Panc1 (cell line): ENCODE measurements at regions not wholly inside any gene's neighbourhood (a gene's known extent, or its start where the extent isn't known, plus 50 kb on each side); places are given as distances from the start of the nearest gene placed in this dataset.
A peak's percentile ranks its signal among the peaks of the same experiment; 100 is the strongest.

Experiments
- ATAC-seq: fragments of 200-7000 bp; cut with Tn5 transposase; 2 replicates; pipeline ENCODE4 v1.9.1; 2020; ENCODE audit warnings: mild to moderate bottlenecking, moderate library complexity
- BruUV-seq: library from RNA; stranded (reverse); fragments of 400-500 nt; replicated peaks from 2 replicates; lab custom pipeline; 2021; lab: Mats Ljungman, UMichigan
- CTCF ChIA-PET: fragments of 300-600 bp; sonication (Branson Sonifier 250); formaldehyde crosslinking; loops from one replicate; lab custom pipeline; 2022; ENCODE audit warnings: antibody characterized with exemption; lab: Charles Lee
- POLR2A ChIA-PET: fragments of 300-600 bp; sonication (Branson Sonifier 250); formaldehyde crosslinking; loops from one replicate; lab custom pipeline; 2022; ENCODE audit warnings: antibody characterized with exemption; lab: Charles Lee
- DNase-seq: peaks from one replicate; pipeline ENCODE4 v3.0.0-alpha.2; 2010; ENCODE audit warnings: low read depth, low spot score
- H3K27ac ChIP-seq: 2 replicates; pipeline ENCODE4 v1.5.1; 2011; ENCODE audit warnings: mild to moderate bottlenecking, low read length, inconsistent platforms
- H3K27me3 ChIP-seq: fragments of 200-500 bp; sonication (Bioruptor generic); 2 replicates; pipeline ENCODE4 v1.6.0; 2014; ENCODE audit warnings: low read length, inconsistent platforms; ENCODE audit not compliant: control insufficient read depth, insufficient read depth
- H3K36me3 ChIP-seq: fragments of 200-500 bp; sonication (Bioruptor generic); 2 replicates; pipeline ENCODE4 v1.5.1; 2014; ENCODE audit warnings: inconsistent platforms, mild to moderate bottlenecking, low read length, moderate library complexity; ENCODE audit not compliant: control insufficient read depth, insufficient read depth
- H3K4me1 ChIP-seq: 2 replicates; pipeline ENCODE4 v1.5.1; 2011; ENCODE audit warnings: inconsistent platforms, mild to moderate bottlenecking, low read length, moderate library complexity; ENCODE audit not compliant: control insufficient read depth, insufficient read depth
- H3K4me3 ChIP-seq, 2 experiments: 2 replicates each; pipeline ENCODE4 v1.5.1; 2011 to 2012; ENCODE audit warnings: low read depth in 2 of 2, low read length in 2 of 2, mild to moderate bottlenecking in 2 of 2, inconsistent platforms in 1 of 2, moderate library complexity in 1 of 2
- H3K9me3 ChIP-seq: fragments of 200-500 bp; sonication (Bioruptor generic); 2 replicates; pipeline ENCODE4 v1.5.1; 2014; ENCODE audit warnings: low read depth, mild to moderate bottlenecking, inconsistent platforms, low read length, moderate library complexity; ENCODE audit not compliant: control insufficient read depth, insufficient read depth
- CTCF ChIP-seq: fragments of 450-650 bp; IDR thresholded peaks from 2 replicates; pipeline ENCODE4 v1.5.1; 2017; ENCODE audit warnings: mild to moderate bottlenecking
- POLR2AphosphoS5 ChIP-seq: IDR thresholded peaks from 2 replicates; pipeline ENCODE4 v1.6.1; 2012; ENCODE audit warnings: mild to moderate bottlenecking, low read depth, low read length, moderate library complexity
- REST ChIP-seq, 2 experiments: IDR thresholded peaks; 2 replicates each; pipeline ENCODE4 v1.6.1; 2011 to 2012; ENCODE audit warnings: low read depth in 2 of 2, control low read depth in 1 of 2, low read length in 1 of 2, mild to moderate bottlenecking in 1 of 2, moderate library complexity in 1 of 2; ENCODE audit not compliant: insufficient read depth in 1 of 2
- SIN3A ChIP-seq: IDR thresholded peaks from 2 replicates; pipeline ENCODE4 v1.6.1; 2012; ENCODE audit warnings: low read depth, mild to moderate bottlenecking, low read length, moderate library complexity, borderline replicate concordance; ENCODE audit not compliant: insufficient read depth
- TCF7L2 ChIP-seq: IDR thresholded peaks from 2 replicates; pipeline ENCODE4 v1.6.1; 2011; ENCODE audit warnings: mild to moderate bottlenecking, low read depth, low read length, inconsistent platforms
- in situ Hi-C: cut with HindIII; loops from 2 replicates; pipeline ENCODE4 v1.10.0; 2016; ENCODE audit warnings: low sequenced_read_pairs, low pct_unique_long_range_greater_than_20kb
- intact Hi-C: fragments of 100-400 bp; cut with micrococcal nuclease; formaldehyde crosslinking; loops from one replicate; pipeline ENCODE4 v1.10.0; 2022; ENCODE audit not compliant: unreplicated experiment

- in situ Hi-C loops (no loop called here), intact Hi-C loops (loop anchor here (10.0 kb wide), 1 partner anchor 107 kb away; no protein-coding TSS in a partner anchor)
- Histone ChIP-seq H3K4me3 (no peak overlapping the region), H3K4me1 (peaks cover 32% of the 10 kb centered on the region), H3K9me3 (peaks cover 10% of the 10 kb centered on the region; the same call in 1 of the 2 replicates), H3K36me3 (no peaks in the 10 kb centered on the region), H3K27me3 (no peaks in the 10 kb centered on the region), H3K27ac (peak overlapping the region; percentile 94)
- DNase-seq (no peak), ATAC-seq (no peak)
- BruUV-seq: no TSS peak
- TF ChIP-seq CTCF (no peak), TCF7L2 (no peak), POLR2AphosphoS5 (no peak), REST (IDR thresholded peaks at IDR 0.05; ENCODE audit: insufficient read depth in 1 of 2, low read depth in 2 of 2, low read length in 1 of 2) (no peak), SIN3A (no peak)
- CTCF ChIA-PET: no interaction called here
- POLR2A ChIA-PET: interaction anchor here (0.8 kb wide), 1 partner anchor 26 kb away, joined by 4 read pairs; no protein-coding TSS in a partner anchor
These were observed 113.9 kb downstream of the PHLDA1 start for GRCh38 chr12:75917715-75918114.

GRCh38 chr12:75917083-75917482 is 114.5 kb downstream of the PHLDA1 start:
- H3K4me1 ChIP-seq: peaks cover 27% of the 10 kb centered on the region
- intact Hi-C loops: loop anchor here (10.0 kb wide), 1 partner anchor 108 kb away; no protein-coding TSS in a partner anchor

More at GRCh38 chr12:75917083-75917482, 114.5 kb downstream of the PHLDA1 start:
- ChIA-PET CTCF (no interaction called here), POLR2A (interaction anchor here (0.8 kb wide), 1 partner anchor 26 kb away, joined by 4 read pairs; no protein-coding TSS in a partner anchor)
- Histone ChIP-seq H3K27me3 (no peaks in the 10 kb centered on the region), H3K27ac (peak overlapping the region; percentile 94), H3K9me3 (peaks cover 7% of the 10 kb centered on the region; the same call in 1 of the 2 replicates), H3K36me3 (no peaks in the 10 kb centered on the region), H3K4me3 (no peak overlapping the region)
- no TSS peak for BruUV-seq
- ATAC-seq: no peak
- DNase-seq: no peak
- in situ Hi-C loops: no loop called here
- TF ChIP-seq POLR2AphosphoS5 (no peak), SIN3A (no peak), REST (IDR thresholded peaks at IDR 0.05; ENCODE audit: insufficient read depth in 1 of 2, low read depth in 2 of 2, low read length in 1 of 2) (no peak), TCF7L2 (no peak), CTCF (no peak)
